GM23338 (cell line): ENCODE measurements at regions not wholly inside any gene's neighbourhood (a gene's known extent, or its start where the extent isn't known, plus 50 kb on each side); places are given as distances from the start of the nearest gene placed in this dataset.

Experiments used
- ATAC-seq: fragments of 200-7000 bp; cut with Tn5 transposase; 3 replicates; pipeline ENCODE4 v1.9.1; 2020
- DNase-seq: peaks from one replicate; pipeline ENCODE4 v3.0.0-alpha.2; 2015; ENCODE audit warnings: low spot score
- H2AFZ ChIP-seq: fragments of 200-600 bp; sonication (generic); 2 replicates; pipeline ENCODE4 v1.8.0; 2016; ENCODE audit warnings: antibody characterized with exemption, mild to moderate bottlenecking, moderate library complexity
- H3F3A ChIP-seq: fragments of 200-600 bp; sonication (generic); replicated peaks from 2 replicates; pipeline ENCODE4 v1.8.0; 2017; ENCODE audit warnings: antibody characterized with exemption, mixed run types, low read depth
- H3K27ac ChIP-seq: fragments of 200-600 bp; sonication (generic); 2 replicates; pipeline ENCODE4 v1.6.1; 2016; ENCODE audit warnings: low read depth
- H3K27me3 ChIP-seq: fragments of 200-600 bp; sonication (generic); 2 replicates; pipeline ENCODE4 v1.8.0; 2016; ENCODE audit warnings: mild to moderate bottlenecking, mixed run types, moderate library complexity; ENCODE audit not compliant: insufficient read depth
- H3K36me3 ChIP-seq: fragments of 200-600 bp; sonication (generic); 2 replicates; pipeline ENCODE4 v1.8.0; 2016; ENCODE audit warnings: mild to moderate bottlenecking; ENCODE audit not compliant: insufficient read depth
- H3K4me1 ChIP-seq: fragments of 200-600 bp; sonication (generic); 2 replicates; pipeline ENCODE4 v1.8.0; 2016; ENCODE audit warnings: mild to moderate bottlenecking, moderate library complexity; ENCODE audit not compliant: insufficient read depth
- H3K4me2 ChIP-seq: fragments of 200-600 bp; sonication (generic); 2 replicates; pipeline ENCODE4 v1.7.1; 2017; ENCODE audit warnings: mixed run types
- H3K4me3 ChIP-seq: fragments of 200-600 bp; sonication (generic); 2 replicates; pipeline ENCODE4 v1.6.1; 2016; ENCODE audit warnings: mixed run types
- H3K79me2 ChIP-seq: fragments of 200-600 bp; sonication (generic); replicated peaks from 2 replicates; pipeline ENCODE4 v1.8.0; 2017; ENCODE audit warnings: mild to moderate bottlenecking; ENCODE audit not compliant: insufficient read depth
- H3K9me2 ChIP-seq: fragments of 200-600 bp; sonication (generic); 2 replicates; pipeline ENCODE4 v1.8.0; 2017; ENCODE audit not compliant: insufficient read depth
- H4K20me1 ChIP-seq: fragments of 200-600 bp; sonication (generic); replicated peaks from 2 replicates; pipeline ENCODE4 v1.8.0; 2017; ENCODE audit warnings: mild to moderate bottlenecking; ENCODE audit not compliant: insufficient read depth
- H3K27ac Mint-ChIP-seq: 2 replicates; pipeline ENCODE4 v1.8.0; 2020; ENCODE audit warnings: inconsistent platforms, mild to moderate bottlenecking, moderate library complexity, mixed read lengths
- H3K27me3 Mint-ChIP-seq: 3 replicates; pipeline ENCODE4 v1.8.0; 2022; ENCODE audit warnings: low read depth, mild to moderate bottlenecking, moderate library complexity, mixed read lengths, inconsistent platforms; ENCODE audit not compliant: insufficient read depth, poor library complexity
- H3K36me3 Mint-ChIP-seq: 3 replicates; pipeline ENCODE4 v1.8.0; 2021; ENCODE audit warnings: low read depth, mild to moderate bottlenecking, inconsistent platforms, moderate library complexity, mixed read lengths
- H3K4me1 Mint-ChIP-seq: 3 replicates; pipeline ENCODE4 v1.8.0; 2020; ENCODE audit warnings: mild to moderate bottlenecking, inconsistent platforms, mixed read lengths
- H3K4me3 Mint-ChIP-seq: 3 replicates; pipeline ENCODE4 v1.8.0; 2021; ENCODE audit warnings: moderate library complexity, mild to moderate bottlenecking, inconsistent platforms, mixed read lengths
- H3K9me3 Mint-ChIP-seq: 3 replicates; pipeline ENCODE4 v1.8.0; 2020; ENCODE audit warnings: moderate library complexity, mild to moderate bottlenecking, inconsistent platforms, mixed read lengths
- CREB1 ChIP-seq: fragments of 250-450 bp; sonication (Bioruptor Pico); IDR thresholded peaks from 2 replicates; pipeline ENCODE4 v1.5.0; 2020; ENCODE audit warnings: low read depth, mild to moderate bottlenecking, moderate library complexity
- CTCF ChIP-seq, 2 experiments: fragments of 200-600 bp in 1 of 2; sonication (generic) in 1 of 2; conservative IDR thresholded peaks; 2 replicates each; pipeline versions ENCODE4 v1.5.1 to v1.6.1; 2016 to 2017; ENCODE audit warnings: antibody characterized with exemption in 2 of 2, low read depth in 2 of 2, mild to moderate bottlenecking in 2 of 2, moderate library complexity in 1 of 2
- ETS1 ChIP-seq: IDR thresholded peaks from 2 replicates; pipeline ENCODE4 v1.6.1; 2016; ENCODE audit warnings: antibody characterized with exemption
- EZH2 ChIP-seq: fragments of 200-600 bp; sonication (generic); IDR thresholded peaks from one replicate; pipeline ENCODE4 v1.8.0; 2017; ENCODE audit warnings: antibody characterized with exemption, mild to moderate bottlenecking, low read depth; ENCODE audit not compliant: unreplicated experiment
- EZH2phosphoT487 ChIP-seq: fragments of 200-600 bp; sonication (generic); IDR thresholded peaks from one replicate; pipeline ENCODE4 v1.8.1; 2018; ENCODE audit warnings: antibody characterized with exemption; ENCODE audit not compliant: unreplicated experiment
- JUNB ChIP-seq: IDR thresholded peaks from one replicate; pipeline ENCODE4 v1.6.1; 2016; ENCODE audit warnings: antibody characterized with exemption; ENCODE audit not compliant: unreplicated experiment
- NANOG ChIP-seq: IDR thresholded peaks from 2 replicates; pipeline ENCODE4 v1.6.1; 2016; ENCODE audit warnings: antibody characterized with exemption, borderline replicate concordance
- POLR2AphosphoS5 ChIP-seq: IDR thresholded peaks from 2 replicates; pipeline ENCODE4 v1.6.1; 2016; ENCODE audit warnings: antibody characterized with exemption, low read depth
- STAT1 ChIP-seq: IDR thresholded peaks from one replicate; pipeline ENCODE4 v1.6.1; 2016; ENCODE audit warnings: antibody characterized with exemption; ENCODE audit not compliant: unreplicated experiment
- ZNF114 ChIP-seq: fragments of 250-450 bp; sonication (Bioruptor Pico); IDR thresholded peaks from 2 replicates; pipeline ENCODE4 v1.5.0; 2020; ENCODE audit warnings: mild to moderate bottlenecking, moderate library complexity
- ZNF331 ChIP-seq: fragments of 250-450 bp; sonication (Bioruptor Pico); IDR thresholded peaks from 2 replicates; pipeline ENCODE4 v1.5.0; 2020; ENCODE audit warnings: low read depth, mild to moderate bottlenecking, moderate library complexity
- ZNF462 ChIP-seq: fragments of 250-450 bp; sonication (Bioruptor Pico); IDR thresholded peaks from 2 replicates; pipeline ENCODE4 v1.5.0; 2020; ENCODE audit warnings: mild to moderate bottlenecking, moderate library complexity

GRCh38 chr12:90645181-90645580, 309.8 kb downstream of the CCER1 start (continued):
- TF ChIP-seq CTCF (conservative IDR thresholded peaks at IDR 0.05; ENCODE audit: low read depth in 2 of 2): no peak
- no peak for TF ChIP-seq JUNB
- no peak for TF ChIP-seq STAT1

GRCh38 chr12:90631591-90632212, 323.3 kb downstream of the CCER1 start:
- Mint-ChIP-seq H3K4me3 (no peak overlapping the region), H3K27ac (no peak overlapping the region), H3K4me1 (no peaks in the 10 kb centered on the region), H3K36me3 (peaks cover 11% of the 10 kb centered on the region; the same call in 2 of the 3 replicates), H3K27me3 (no peaks in the 10 kb centered on the region), H3K9me3 (peaks cover 11% of the 10 kb centered on the region)
- H3K4me1 ChIP-seq: peaks cover 8% of the 10 kb centered on the region
- no peaks in the 10 kb centered on the region; the same call in 1 of the 2 replicates for H3K36me3 ChIP-seq
- DNase-seq (no peak), ATAC-seq (no peak)
- no peak overlapping the region for H3K4me2 ChIP-seq
- no peak overlapping the region for H2AFZ ChIP-seq
- H3F3A ChIP-seq: no peaks in the 10 kb centered on the region
- H3K79me2 ChIP-seq: no peaks in the 10 kb centered on the region
- H4K20me1 ChIP-seq: no peaks in the 10 kb centered on the region
- no peaks in the 10 kb centered on the region for H3K9me2 ChIP-seq
- no peak overlapping the region for H3K4me3 ChIP-seq
- H3K27ac ChIP-seq: no peak overlapping the region
- H3K27me3 ChIP-seq: no peaks in the 10 kb centered on the region
- TF ChIP-seq POLR2AphosphoS5: no peak
- no peak for TF ChIP-seq JUNB
- no peak for TF ChIP-seq EZH2
- no peak for TF ChIP-seq ETS1
- TF ChIP-seq ZNF114 (CRISPR knock-in tag): no peak
- TF ChIP-seq CTCF (conservative IDR thresholded peaks at IDR 0.05; ENCODE audit: low read depth in 2 of 2): no peak
- no peak for TF ChIP-seq NANOG
- no peak for TF ChIP-seq ZNF331 (CRISPR knock-in tag)
- no peak for TF ChIP-seq EZH2phosphoT487
- TF ChIP-seq CREB1 (CRISPR knock-in tag): no peak
- no peak for TF ChIP-seq ZNF462 (CRISPR knock-in tag)
- no peak for TF ChIP-seq STAT1
